ENCODE measurements at regions not wholly inside any gene's neighbourhood (a gene's known extent, or its start where the extent isn't known, plus 50 kb on each side); places are given as distances from the start of the nearest gene placed in this dataset.

DNA sequence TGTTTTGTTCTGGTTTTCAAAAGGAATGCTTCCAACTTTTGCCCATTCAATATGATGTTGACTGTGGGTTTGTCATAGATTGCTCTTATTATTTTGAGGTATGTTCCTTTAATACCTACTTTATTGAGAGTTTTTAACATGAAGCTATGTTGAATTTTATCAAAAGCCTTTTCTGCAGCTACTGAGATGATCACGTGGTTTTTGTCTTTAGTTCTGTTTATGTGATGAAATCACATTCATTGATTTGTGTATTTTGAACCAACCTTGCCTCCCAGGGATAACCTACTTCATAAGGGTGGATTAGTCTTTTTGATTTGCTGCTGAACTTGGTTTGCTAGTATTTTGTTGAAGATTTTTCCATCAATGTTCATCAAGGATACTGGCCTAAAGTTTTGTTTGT lies 92.7 kb upstream of the TCF21 start:
- no peak for TF ChIP-seq CTCF (IDR thresholded peaks at IDR 0.05; ENCODE audit: insufficient read depth, low read length, poor library complexity, severe bottlenecking)
- H3K27me3 ChIP-seq (ENCODE audit: control insufficient read depth, insufficient read depth, low read length), result no peaks in the 10 kb centered on the region
- H3K4me3 ChIP-seq (ENCODE audit: low read depth, low read length), result no peak overlapping the region
- DNase-seq (ENCODE audit: low read depth), result no peak
- no peaks in the 10 kb centered on the region for H3K36me3 ChIP-seq (ENCODE audit: control insufficient read depth, insufficient read depth, low read length)

DNA sequence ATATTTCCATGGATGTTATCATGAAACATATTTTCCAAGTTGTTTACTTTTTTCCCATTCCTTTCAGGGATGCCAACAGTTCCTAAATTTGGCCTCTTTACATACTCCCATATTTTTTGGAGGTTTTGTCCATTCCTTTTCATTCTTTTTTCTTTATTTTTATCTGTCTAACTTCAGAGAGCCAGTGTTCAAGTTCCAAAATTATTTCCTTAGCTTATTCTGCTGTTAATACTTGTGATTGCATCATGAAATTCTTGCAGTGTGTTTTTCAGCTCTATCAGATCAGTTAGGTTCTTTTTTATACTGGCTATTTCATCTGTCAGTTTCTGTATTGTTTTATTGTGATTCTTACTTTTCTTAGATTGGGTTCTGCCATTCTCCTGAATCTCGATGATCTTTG lies 89.9 kb upstream of the TCF21 start:
- Histone ChIP-seq H3K27me3 (ENCODE audit: control insufficient read depth, insufficient read depth, low read length) (no peaks in the 10 kb centered on the region), H3K36me3 (ENCODE audit: control insufficient read depth, insufficient read depth, low read length) (no peaks in the 10 kb centered on the region), H3K4me3 (ENCODE audit: low read depth, low read length) (no peak overlapping the region)
- TF ChIP-seq CTCF (IDR thresholded peaks at IDR 0.05; ENCODE audit: insufficient read depth, low read length, poor library complexity, severe bottlenecking), result no peak
- DNase-seq (ENCODE audit: low read depth), result no peak

DNA sequence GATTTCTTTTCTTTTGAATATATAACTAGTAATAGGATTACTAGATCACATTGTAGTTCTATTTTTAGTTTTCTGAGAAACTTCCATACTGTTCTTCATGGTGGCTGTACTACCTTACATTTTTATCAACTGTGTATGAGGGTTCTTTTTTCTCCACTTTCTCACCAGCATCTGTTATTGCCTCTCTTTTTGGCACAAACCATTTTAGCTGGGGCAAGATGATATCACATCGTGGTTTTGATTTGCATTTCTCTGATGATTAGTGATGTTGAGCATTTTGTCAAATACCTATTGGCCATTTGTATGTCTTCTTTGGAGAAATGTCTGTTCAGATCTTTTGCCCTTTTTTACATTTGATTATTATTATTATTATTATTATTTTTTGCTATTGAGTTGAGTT lies 86.1 kb upstream of the TCF21 start:
- DNase-seq (ENCODE audit: low read depth), result no peak
- no peak for TF ChIP-seq CTCF (IDR thresholded peaks at IDR 0.05; ENCODE audit: insufficient read depth, low read length, poor library complexity, severe bottlenecking)
- Histone ChIP-seq H3K36me3 (ENCODE audit: control insufficient read depth, insufficient read depth, low read length) (no peaks in the 10 kb centered on the region), H3K4me3 (ENCODE audit: low read depth, low read length) (no peak overlapping the region), H3K27me3 (ENCODE audit: control insufficient read depth, insufficient read depth, low read length) (no peaks in the 10 kb centered on the region)

DNA sequence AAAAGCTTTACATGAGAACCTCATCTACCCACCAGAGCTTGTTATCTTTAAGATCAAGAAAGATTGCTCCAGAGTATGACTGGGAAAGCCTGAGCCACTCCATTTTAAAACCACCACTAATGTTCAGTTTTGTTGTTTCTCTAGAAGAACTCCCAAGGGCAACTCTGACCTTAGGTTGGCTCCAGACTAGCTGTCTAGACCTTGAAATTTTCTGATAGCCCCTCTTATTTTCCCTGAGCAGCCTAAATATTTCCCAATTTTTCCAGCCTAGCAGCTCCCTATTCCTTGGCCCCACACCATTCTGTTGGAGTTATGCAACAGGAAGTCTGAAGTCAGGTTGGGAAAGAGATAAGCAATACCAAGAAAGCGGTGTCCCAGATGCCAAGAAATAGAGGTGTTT lies 84.6 kb upstream of the TCF21 start:
- no peaks in the 10 kb centered on the region for H3K36me3 ChIP-seq (ENCODE audit: control insufficient read depth, insufficient read depth, low read length)
- H3K4me3 ChIP-seq (ENCODE audit: low read depth, low read length), result no peak overlapping the region
- no peak for DNase-seq (ENCODE audit: low read depth)
- no peak for TF ChIP-seq CTCF (IDR thresholded peaks at IDR 0.05; ENCODE audit: insufficient read depth, low read length, poor library complexity, severe bottlenecking)
- H3K27me3 ChIP-seq (ENCODE audit: control insufficient read depth, insufficient read depth, low read length), result no peaks in the 10 kb centered on the region

DNA sequence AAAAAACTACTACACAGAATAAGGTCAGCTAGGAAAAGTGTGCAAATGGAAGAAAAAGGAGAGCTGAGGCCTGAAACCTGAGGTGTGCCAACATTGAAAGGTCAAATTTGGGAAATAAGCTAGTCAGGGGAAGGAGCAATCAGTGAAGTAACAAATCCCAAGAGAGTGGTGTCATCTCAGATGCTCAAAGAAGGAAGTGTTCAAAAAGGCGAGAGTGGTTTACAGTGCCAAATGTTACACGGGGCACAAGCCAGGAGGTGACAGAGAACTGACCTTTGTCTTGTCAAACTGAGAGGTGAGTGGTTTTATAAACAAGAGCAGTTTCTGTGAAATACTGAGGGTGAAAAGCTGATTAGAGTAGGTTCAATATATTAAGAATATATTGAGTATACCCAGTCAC lies 83.0 kb upstream of the TCF21 start:
- Histone ChIP-seq H3K36me3 (ENCODE audit: control insufficient read depth, insufficient read depth, low read length) (no peaks in the 10 kb centered on the region), H3K4me3 (ENCODE audit: low read depth, low read length) (no peak overlapping the region), H3K27me3 (ENCODE audit: control insufficient read depth, insufficient read depth, low read length) (no peaks in the 10 kb centered on the region)
- TF ChIP-seq CTCF (IDR thresholded peaks at IDR 0.05; ENCODE audit: insufficient read depth, low read length, poor library complexity, severe bottlenecking), result no peak
- DNase-seq (ENCODE audit: low read depth), result no peak

- Histone ChIP-seq H3K4me3 (ENCODE audit: low read depth, low read length) (no peak overlapping the region), H3K36me3 (ENCODE audit: control insufficient read depth, insufficient read depth, low read length) (no peaks in the 10 kb centered on the region), H3K27me3 (ENCODE audit: control insufficient read depth, insufficient read depth, low read length) (no peaks in the 10 kb centered on the region)
- no peak for DNase-seq (ENCODE audit: low read depth)
- no peak for TF ChIP-seq CTCF (IDR thresholded peaks at IDR 0.05; ENCODE audit: insufficient read depth, low read length, poor library complexity, severe bottlenecking)
Observed at GRCh38 chr6:133806382-133807140, 82.4 kb upstream of the TCF21 start.

Measured in kidney epithelial cell (primary cell).